Endodermal cell (in vitro differentiated cells): ENCODE measurements at regions not wholly inside any gene's neighbourhood (a gene's known extent, or its start where the extent isn't known, plus 50 kb on each side); places are given as distances from the start of the nearest gene placed in this dataset.

Experiments used
- DNase-seq: peaks from one replicate; pipeline ENCODE4 v3.0.0-alpha.2; 2017
- H3K27ac ChIP-seq: 2 replicates; pipeline ENCODE4 v1.5.1; 2013; ENCODE audit warnings: mild to moderate bottlenecking, low read depth, low read length, moderate library complexity
- H3K27me3 ChIP-seq: 2 replicates; pipeline ENCODE4 v1.6.1; 2013; ENCODE audit warnings: mild to moderate bottlenecking, low read length, moderate library complexity; ENCODE audit not compliant: insufficient read depth, control insufficient read depth, poor library complexity, severe bottlenecking
- H3K36me3 ChIP-seq: 2 replicates; pipeline ENCODE4 v1.7.0; 2013; ENCODE audit warnings: mild to moderate bottlenecking, low read length, moderate library complexity; ENCODE audit not compliant: control insufficient read depth, insufficient read depth
- H3K4me1 ChIP-seq: one replicate; pipeline ENCODE4 v1.7.0; 2013; ENCODE audit warnings: low read length; ENCODE audit not compliant: control insufficient read depth, insufficient read depth
- H3K4me3 ChIP-seq: 2 replicates; pipeline ENCODE4 v1.5.1; 2013; ENCODE audit warnings: mild to moderate bottlenecking, low read length, moderate library complexity
- H3K9ac ChIP-seq: 2 replicates; pipeline ENCODE4 v1.6.1; 2013; ENCODE audit warnings: mild to moderate bottlenecking, low read length, moderate library complexity; ENCODE audit not compliant: poor library complexity, severe bottlenecking; ENCODE audit errors: extremely low read depth
- H3K9me3 ChIP-seq: 2 replicates; pipeline ENCODE4 v1.6.1; 2013; ENCODE audit warnings: mild to moderate bottlenecking, low read length, moderate library complexity; ENCODE audit not compliant: control insufficient read depth
- H3K27ac Mint-ChIP-seq: 2 replicates; pipeline ENCODE4 v1.8.0; 2020; ENCODE audit warnings: mixed read lengths
- H3K27me3 Mint-ChIP-seq: 2 replicates; pipeline ENCODE4 v1.8.0; 2021; ENCODE audit warnings: mild to moderate bottlenecking, mixed read lengths; ENCODE audit not compliant: insufficient read depth
- H3K36me3 Mint-ChIP-seq: 2 replicates; pipeline ENCODE4 v1.8.0; 2020; ENCODE audit warnings: low read depth, mixed read lengths
- H3K4me1 Mint-ChIP-seq: 2 replicates; pipeline ENCODE4 v1.8.0; 2020; ENCODE audit warnings: mixed read lengths
- H3K4me3 Mint-ChIP-seq: 2 replicates; pipeline ENCODE4 v1.8.0; 2020; ENCODE audit warnings: mild to moderate bottlenecking, moderate library complexity, mixed read lengths
- H3K9me3 Mint-ChIP-seq: 2 replicates; pipeline ENCODE4 v1.8.0; 2020; ENCODE audit warnings: mild to moderate bottlenecking, mixed read lengths
- CTCF ChIP-seq: fragments of 200-600 bp; sonication (generic); conservative IDR thresholded peaks from 2 replicates; pipeline ENCODE4 v1.5.0; 2021; ENCODE audit warnings: antibody characterized with exemption, mild to moderate bottlenecking
- WGBS, 2 experiments: methylation state at CpG; one replicate each; pipeline versions ENCODE4 v1.1.5 to v1.1.7; 2013; ENCODE audit warnings: missing lambda C conversion rate in 2 of 2, mixed read lengths in 1 of 2; ENCODE audit not compliant: insufficient coverage in 1 of 2, insufficient read length in 1 of 2; 5-methylcytosine and 5-hydroxymethylcytosine counted together

GRCh38 chr9:2955575-2955974 lies 111.7 kb upstream of the PUM3 start:
- peaks cover 9% of the 10 kb centered on the region for H3K27me3 ChIP-seq
- WGBS, 2 experiments, result 56 to 67% methylated on average over 1 of the region's 2 CpGs
- no peaks in the 10 kb centered on the region for H3K4me1 ChIP-seq
- H3K36me3 ChIP-seq, result no peaks in the 10 kb centered on the region
- H3K9ac ChIP-seq, result no peak overlapping the region
- no peak overlapping the region for H3K4me3 Mint-ChIP-seq
- peaks cover 3% of the 10 kb centered on the region for H3K27me3 Mint-ChIP-seq
- no peak overlapping the region for H3K27ac Mint-ChIP-seq
- H3K36me3 Mint-ChIP-seq, result no peaks in the 10 kb centered on the region
- DNase-seq, result no peak
- H3K9me3 Mint-ChIP-seq, result no peaks in the 10 kb centered on the region
- no peak overlapping the region for H3K4me3 ChIP-seq
- H3K9me3 ChIP-seq, result no peaks in the 10 kb centered on the region
- H3K4me1 Mint-ChIP-seq, result no peaks in the 10 kb centered on the region
- TF ChIP-seq CTCF, result peak; percentile 22
- no peak overlapping the region for H3K27ac ChIP-seq

- Histone ChIP-seq H3K36me3 (no peaks in the 10 kb centered on the region), H3K9me3 (no peaks in the 10 kb centered on the region), H3K27me3 (no peaks in the 10 kb centered on the region), H3K9ac (no peak overlapping the region), H3K27ac (no peak overlapping the region), H3K4me3 (no peak overlapping the region), H3K4me1 (no peaks in the 10 kb centered on the region)
- no peak overlapping the region for H3K4me3 Mint-ChIP-seq
- DNase-seq, result no peak
- H3K27ac Mint-ChIP-seq, result no peak overlapping the region
- H3K9me3 Mint-ChIP-seq, result no peaks in the 10 kb centered on the region
- H3K36me3 Mint-ChIP-seq, result no peaks in the 10 kb centered on the region
- 88 to 100% methylated on average over 1 of the region's 1 CpG for WGBS, 2 experiments
- no peaks in the 10 kb centered on the region for H3K27me3 Mint-ChIP-seq
- no peak for TF ChIP-seq CTCF
- H3K4me1 Mint-ChIP-seq, result no peaks in the 10 kb centered on the region
Measured at GRCh38 chr9:2939368-2939767, 95.5 kb upstream of the PUM3 start.

GRCh38 chr9:2936221-2936620 lies 92.3 kb upstream of the PUM3 start:
- Mint-ChIP-seq H3K36me3 (no peaks in the 10 kb centered on the region), H3K27me3 (no peaks in the 10 kb centered on the region), H3K9me3 (no peaks in the 10 kb centered on the region), H3K4me1 (no peaks in the 10 kb centered on the region), H3K4me3 (no peak overlapping the region), H3K27ac (no peak overlapping the region)
- no CpG with 5 or more reads among the region's 1 CpG for WGBS, 2 experiments
- no peak for DNase-seq
- TF ChIP-seq CTCF, result no peak
- H3K4me3 ChIP-seq, result no peak overlapping the region
- no peaks in the 10 kb centered on the region for H3K4me1 ChIP-seq
- no peaks in the 10 kb centered on the region for H3K36me3 ChIP-seq
- no peak overlapping the region for H3K27ac ChIP-seq
- no peaks in the 10 kb centered on the region for H3K9me3 ChIP-seq
- H3K9ac ChIP-seq, result no peak overlapping the region
- no peaks in the 10 kb centered on the region for H3K27me3 ChIP-seq
